Panc1 (cell line): ENCODE measurements at regions not wholly inside any gene's neighbourhood (a gene's known extent, or its start where the extent isn't known, plus 50 kb on each side); places are given as distances from the start of the nearest gene placed in this dataset.
A peak's percentile ranks its signal among the peaks of the same experiment; 100 is the strongest.

ENCODE experiments used
- ATAC-seq: fragments of 200-7000 bp; cut with Tn5 transposase; 2 replicates; pipeline ENCODE4 v1.9.1; 2020; ENCODE audit warnings: mild to moderate bottlenecking, moderate library complexity
- BruUV-seq: library from RNA; stranded (reverse); fragments of 400-500 nt; replicated peaks from 2 replicates; lab custom pipeline; 2021; lab: Mats Ljungman, UMichigan
- CTCF ChIA-PET: fragments of 300-600 bp; sonication (Branson Sonifier 250); formaldehyde crosslinking; loops from one replicate; lab custom pipeline; 2022; ENCODE audit warnings: antibody characterized with exemption; lab: Charles Lee
- POLR2A ChIA-PET: fragments of 300-600 bp; sonication (Branson Sonifier 250); formaldehyde crosslinking; loops from one replicate; lab custom pipeline; 2022; ENCODE audit warnings: antibody characterized with exemption; lab: Charles Lee
- DNase-seq: peaks from one replicate; pipeline ENCODE4 v3.0.0-alpha.2; 2010; ENCODE audit warnings: low read depth, low spot score
- H3K27ac ChIP-seq: 2 replicates; pipeline ENCODE4 v1.5.1; 2011; ENCODE audit warnings: mild to moderate bottlenecking, low read length, inconsistent platforms
- H3K27me3 ChIP-seq: fragments of 200-500 bp; sonication (Bioruptor generic); 2 replicates; pipeline ENCODE4 v1.6.0; 2014; ENCODE audit warnings: low read length, inconsistent platforms; ENCODE audit not compliant: control insufficient read depth, insufficient read depth
- H3K36me3 ChIP-seq: fragments of 200-500 bp; sonication (Bioruptor generic); 2 replicates; pipeline ENCODE4 v1.5.1; 2014; ENCODE audit warnings: inconsistent platforms, mild to moderate bottlenecking, low read length, moderate library complexity; ENCODE audit not compliant: control insufficient read depth, insufficient read depth
- H3K4me1 ChIP-seq: 2 replicates; pipeline ENCODE4 v1.5.1; 2011; ENCODE audit warnings: inconsistent platforms, mild to moderate bottlenecking, low read length, moderate library complexity; ENCODE audit not compliant: control insufficient read depth, insufficient read depth
- H3K4me3 ChIP-seq, 2 experiments: 2 replicates each; pipeline ENCODE4 v1.5.1; 2011 to 2012; ENCODE audit warnings: low read depth in 2 of 2, low read length in 2 of 2, mild to moderate bottlenecking in 2 of 2, inconsistent platforms in 1 of 2, moderate library complexity in 1 of 2
- H3K9me3 ChIP-seq: fragments of 200-500 bp; sonication (Bioruptor generic); 2 replicates; pipeline ENCODE4 v1.5.1; 2014; ENCODE audit warnings: low read depth, mild to moderate bottlenecking, inconsistent platforms, low read length, moderate library complexity; ENCODE audit not compliant: control insufficient read depth, insufficient read depth
- POLR2AphosphoS5 ChIP-seq: IDR thresholded peaks from 2 replicates; pipeline ENCODE4 v1.6.1; 2012; ENCODE audit warnings: mild to moderate bottlenecking, low read depth, low read length, moderate library complexity
- SIN3A ChIP-seq: IDR thresholded peaks from 2 replicates; pipeline ENCODE4 v1.6.1; 2012; ENCODE audit warnings: low read depth, mild to moderate bottlenecking, low read length, moderate library complexity, borderline replicate concordance; ENCODE audit not compliant: insufficient read depth
- TCF7L2 ChIP-seq: IDR thresholded peaks from 2 replicates; pipeline ENCODE4 v1.6.1; 2011; ENCODE audit warnings: mild to moderate bottlenecking, low read depth, low read length, inconsistent platforms
- in situ Hi-C: cut with HindIII; loops from 2 replicates; pipeline ENCODE4 v1.10.0; 2016; ENCODE audit warnings: low sequenced_read_pairs, low pct_unique_long_range_greater_than_20kb
- intact Hi-C: fragments of 100-400 bp; cut with micrococcal nuclease; formaldehyde crosslinking; loops from one replicate; pipeline ENCODE4 v1.10.0; 2022; ENCODE audit not compliant: unreplicated experiment
- TF ChIP-seq, protein P1 (sequence below): fragments of 450-650 bp; IDR thresholded peaks from 2 replicates; pipeline ENCODE4 v1.5.1; 2017; ENCODE audit warnings: mild to moderate bottlenecking
- TF ChIP-seq, protein P2 (sequence below), 2 experiments: IDR thresholded peaks; 2 replicates each; pipeline ENCODE4 v1.6.1; 2011 to 2012; ENCODE audit warnings: low read depth in 2 of 2, control low read depth in 1 of 2, low read length in 1 of 2, mild to moderate bottlenecking in 1 of 2, moderate library complexity in 1 of 2; ENCODE audit not compliant: insufficient read depth in 1 of 2

DNA sequence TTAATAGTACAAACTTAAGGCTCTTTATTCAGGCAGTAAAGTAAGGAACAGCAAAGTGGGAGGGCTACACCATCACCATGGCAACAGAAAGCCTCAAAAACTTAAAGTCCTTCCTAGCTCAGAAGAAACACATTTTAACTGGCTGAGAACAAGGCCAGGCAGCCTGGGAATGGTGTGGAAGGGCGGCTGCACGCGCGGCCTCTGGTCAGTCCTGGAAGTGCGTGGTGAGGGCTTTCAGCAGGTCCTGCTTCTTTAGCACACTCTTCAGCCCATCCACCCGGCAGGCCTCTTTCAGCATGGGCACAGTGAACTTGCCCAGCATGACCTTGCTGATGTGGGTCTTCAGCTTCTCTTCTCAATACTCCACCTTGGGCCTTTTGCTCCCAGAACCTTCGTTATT lies 133.0 kb downstream of the CYP26A1 start:
- DNase-seq (no peak), ATAC-seq (peak; percentile 63; the same call in 1 of the 2 replicates)
- no peaks in the 10 kb centered on the region for H3K4me1 ChIP-seq
- in situ Hi-C loops (no loop called here), intact Hi-C loops (no loop called here)
- H3K27ac ChIP-seq, result no peak overlapping the region
- TF ChIP-seq, protein P1, sequence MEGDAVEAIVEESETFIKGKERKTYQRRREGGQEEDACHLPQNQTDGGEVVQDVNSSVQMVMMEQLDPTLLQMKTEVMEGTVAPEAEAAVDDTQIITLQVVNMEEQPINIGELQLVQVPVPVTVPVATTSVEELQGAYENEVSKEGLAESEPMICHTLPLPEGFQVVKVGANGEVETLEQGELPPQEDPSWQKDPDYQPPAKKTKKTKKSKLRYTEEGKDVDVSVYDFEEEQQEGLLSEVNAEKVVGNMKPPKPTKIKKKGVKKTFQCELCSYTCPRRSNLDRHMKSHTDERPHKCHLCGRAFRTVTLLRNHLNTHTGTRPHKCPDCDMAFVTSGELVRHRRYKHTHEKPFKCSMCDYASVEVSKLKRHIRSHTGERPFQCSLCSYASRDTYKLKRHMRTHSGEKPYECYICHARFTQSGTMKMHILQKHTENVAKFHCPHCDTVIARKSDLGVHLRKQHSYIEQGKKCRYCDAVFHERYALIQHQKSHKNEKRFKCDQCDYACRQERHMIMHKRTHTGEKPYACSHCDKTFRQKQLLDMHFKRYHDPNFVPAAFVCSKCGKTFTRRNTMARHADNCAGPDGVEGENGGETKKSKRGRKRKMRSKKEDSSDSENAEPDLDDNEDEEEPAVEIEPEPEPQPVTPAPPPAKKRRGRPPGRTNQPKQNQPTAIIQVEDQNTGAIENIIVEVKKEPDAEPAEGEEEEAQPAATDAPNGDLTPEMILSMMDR, result no peak
- TF ChIP-seq SIN3A (no peak), TCF7L2 (no peak), POLR2AphosphoS5 (no peak)
- TF ChIP-seq, protein P2, sequence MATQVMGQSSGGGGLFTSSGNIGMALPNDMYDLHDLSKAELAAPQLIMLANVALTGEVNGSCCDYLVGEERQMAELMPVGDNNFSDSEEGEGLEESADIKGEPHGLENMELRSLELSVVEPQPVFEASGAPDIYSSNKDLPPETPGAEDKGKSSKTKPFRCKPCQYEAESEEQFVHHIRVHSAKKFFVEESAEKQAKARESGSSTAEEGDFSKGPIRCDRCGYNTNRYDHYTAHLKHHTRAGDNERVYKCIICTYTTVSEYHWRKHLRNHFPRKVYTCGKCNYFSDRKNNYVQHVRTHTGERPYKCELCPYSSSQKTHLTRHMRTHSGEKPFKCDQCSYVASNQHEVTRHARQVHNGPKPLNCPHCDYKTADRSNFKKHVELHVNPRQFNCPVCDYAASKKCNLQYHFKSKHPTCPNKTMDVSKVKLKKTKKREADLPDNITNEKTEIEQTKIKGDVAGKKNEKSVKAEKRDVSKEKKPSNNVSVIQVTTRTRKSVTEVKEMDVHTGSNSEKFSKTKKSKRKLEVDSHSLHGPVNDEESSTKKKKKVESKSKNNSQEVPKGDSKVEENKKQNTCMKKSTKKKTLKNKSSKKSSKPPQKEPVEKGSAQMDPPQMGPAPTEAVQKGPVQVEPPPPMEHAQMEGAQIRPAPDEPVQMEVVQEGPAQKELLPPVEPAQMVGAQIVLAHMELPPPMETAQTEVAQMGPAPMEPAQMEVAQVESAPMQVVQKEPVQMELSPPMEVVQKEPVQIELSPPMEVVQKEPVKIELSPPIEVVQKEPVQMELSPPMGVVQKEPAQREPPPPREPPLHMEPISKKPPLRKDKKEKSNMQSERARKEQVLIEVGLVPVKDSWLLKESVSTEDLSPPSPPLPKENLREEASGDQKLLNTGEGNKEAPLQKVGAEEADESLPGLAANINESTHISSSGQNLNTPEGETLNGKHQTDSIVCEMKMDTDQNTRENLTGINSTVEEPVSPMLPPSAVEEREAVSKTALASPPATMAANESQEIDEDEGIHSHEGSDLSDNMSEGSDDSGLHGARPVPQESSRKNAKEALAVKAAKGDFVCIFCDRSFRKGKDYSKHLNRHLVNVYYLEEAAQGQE (IDR thresholded peaks at IDR 0.05; ENCODE audit: insufficient read depth in 1 of 2, low read depth in 2 of 2, low read length in 1 of 2), result no peak
- ChIA-PET CTCF (no interaction called here), POLR2A (no interaction called here)
- no peaks in the 10 kb centered on the region for H3K9me3 ChIP-seq
- no peak overlapping the region for H3K4me3 ChIP-seq
- BruUV-seq, result no TSS peak
- no peaks in the 10 kb centered on the region; the same call in 1 of the 2 replicates for H3K27me3 ChIP-seq
- no peaks in the 10 kb centered on the region for H3K36me3 ChIP-seq

DNA sequence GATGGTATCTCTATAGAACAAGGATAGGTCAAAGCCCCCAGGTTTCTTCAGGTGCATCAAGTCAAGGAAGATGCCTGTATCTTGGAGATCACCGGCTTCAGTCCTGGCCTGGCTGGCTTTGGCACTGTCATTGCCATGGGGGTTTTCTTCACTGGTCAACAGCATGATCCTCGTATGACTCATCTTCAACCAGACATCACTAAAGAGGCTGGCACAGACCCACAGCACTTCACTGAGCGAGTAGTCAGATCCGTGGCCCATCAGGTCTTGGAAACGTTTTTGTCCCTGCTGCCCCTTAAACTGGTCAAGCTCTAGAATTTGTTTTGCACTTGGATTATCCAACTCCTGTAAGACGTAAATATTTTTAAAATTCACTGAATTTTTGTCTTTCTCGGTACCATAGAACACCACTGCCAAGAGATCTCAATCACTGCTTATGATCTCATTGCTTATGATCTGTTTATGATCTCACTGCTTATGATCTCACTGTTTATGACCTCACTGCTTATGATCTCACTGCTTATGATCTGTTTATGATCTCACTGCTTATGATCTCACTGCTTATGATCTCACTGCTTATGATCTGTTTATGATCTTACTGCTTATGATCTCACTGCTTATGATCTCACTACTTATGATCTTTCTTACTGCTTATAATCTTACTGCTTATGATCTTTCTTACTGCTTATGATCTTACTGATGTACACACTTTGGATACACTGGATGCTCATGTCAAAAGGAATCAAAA lies 135.2 kb downstream of the CYP26A1 start:
- Histone ChIP-seq H3K36me3 (no peaks in the 10 kb centered on the region), H3K4me3 (no peak overlapping the region), H3K4me1 (no peaks in the 10 kb centered on the region), H3K27me3 (no peaks in the 10 kb centered on the region), H3K9me3 (no peaks in the 10 kb centered on the region), H3K27ac (no peak overlapping the region)
- BruUV-seq, result no TSS peak
- ATAC-seq (no peak), DNase-seq (no peak)
- POLR2A ChIA-PET, result no interaction called here
- in situ Hi-C loops (no loop called here), intact Hi-C loops (no loop called here)
- TF ChIP-seq, protein P1, result no peak
- TF ChIP-seq TCF7L2 (no peak), SIN3A (no peak), POLR2AphosphoS5 (no peak)
- TF ChIP-seq, protein P2 (IDR thresholded peaks at IDR 0.05; ENCODE audit: insufficient read depth in 1 of 2, low read depth in 2 of 2, low read length in 1 of 2), result no peak
- CTCF ChIA-PET, result no interaction called here
